Stomach smooth muscle (tissue), 2 donors: ENCODE measurements at regions not wholly inside any gene's neighbourhood (a gene's known extent, or its start where the extent isn't known, plus 50 kb on each side); places are given as distances from the start of the nearest gene placed in this dataset.
"Not testable (repeated sequence)": the region's sequence is repeated elsewhere in the genome, so short reads cannot be mapped to it uniquely, and the experiment has no call there.

Source experiments
- H3K27ac ChIP-seq: one replicate; pipeline ENCODE4 v1.7.0; 2013; ENCODE audit warnings: mild to moderate bottlenecking, low read length, inconsistent platforms
- H3K27me3 ChIP-seq, 2 donors: one replicate each; pipeline ENCODE4 v1.7.0; 2013; ENCODE audit warnings: low read length in 2 of 2; ENCODE audit not compliant: insufficient read depth in 2 of 2, control insufficient read depth in 1 of 2
- H3K36me3 ChIP-seq, 2 donors: one replicate each; pipeline ENCODE4 v1.7.0; 2013; ENCODE audit warnings: low read length in 2 of 2; ENCODE audit not compliant: control insufficient read depth in 2 of 2, insufficient read depth in 2 of 2
- H3K4me1 ChIP-seq: one replicate; pipeline ENCODE4 v1.7.0; 2013; ENCODE audit warnings: low read length; ENCODE audit not compliant: control insufficient read depth, insufficient read depth
- H3K4me3 ChIP-seq, 2 donors: one replicate each; pipeline ENCODE4 v1.7.0; 2013; ENCODE audit warnings: low read length in 2 of 2
- H3K9ac ChIP-seq, 2 donors: one replicate each; pipeline ENCODE4 v1.7.0; 2013; ENCODE audit warnings: low read length in 2 of 2, mild to moderate bottlenecking in 1 of 2
- H3K9me3 ChIP-seq, 2 donors: one replicate each; pipeline ENCODE4 v1.7.0; 2013; ENCODE audit warnings: low read length in 2 of 2; ENCODE audit not compliant: control insufficient read depth in 2 of 2
- donor health status: healthy.
- donor health status: Pancreatic carcinoma.

DNA sequence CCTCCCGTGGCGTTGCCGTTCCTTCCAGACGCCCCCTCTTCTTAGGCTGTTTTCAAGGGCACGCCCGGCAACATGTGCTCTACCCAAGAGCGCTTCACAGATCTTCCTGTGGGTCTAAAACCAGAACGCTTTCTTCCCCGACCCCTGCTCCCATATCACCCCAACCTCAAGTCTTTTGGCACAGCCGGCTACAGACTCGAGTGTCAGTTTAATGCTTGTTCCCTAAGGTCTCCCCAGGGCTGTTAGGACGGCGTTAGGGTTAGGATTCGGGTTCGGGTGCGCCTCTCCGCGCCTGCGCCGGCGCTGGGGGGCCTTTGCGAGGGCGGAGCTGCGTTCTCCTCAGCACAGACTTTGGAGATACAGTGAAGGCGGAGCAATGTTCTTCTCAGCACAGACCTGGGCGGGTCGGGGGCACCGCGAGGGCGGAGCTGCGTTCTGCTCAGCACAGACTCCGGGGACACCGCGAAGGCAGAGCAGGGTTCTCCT, 274.7 kb downstream of the CCDC74A start:
- not testable (repeated sequence) for H3K9ac ChIP-seq, H3K27ac ChIP-seq, H3K36me3 ChIP-seq, H3K4me1 ChIP-seq, H3K27me3 ChIP-seq, H3K9me3 ChIP-seq
- peak overlapping the region; percentile 63 to 67 for H3K4me3 ChIP-seq

DNA sequence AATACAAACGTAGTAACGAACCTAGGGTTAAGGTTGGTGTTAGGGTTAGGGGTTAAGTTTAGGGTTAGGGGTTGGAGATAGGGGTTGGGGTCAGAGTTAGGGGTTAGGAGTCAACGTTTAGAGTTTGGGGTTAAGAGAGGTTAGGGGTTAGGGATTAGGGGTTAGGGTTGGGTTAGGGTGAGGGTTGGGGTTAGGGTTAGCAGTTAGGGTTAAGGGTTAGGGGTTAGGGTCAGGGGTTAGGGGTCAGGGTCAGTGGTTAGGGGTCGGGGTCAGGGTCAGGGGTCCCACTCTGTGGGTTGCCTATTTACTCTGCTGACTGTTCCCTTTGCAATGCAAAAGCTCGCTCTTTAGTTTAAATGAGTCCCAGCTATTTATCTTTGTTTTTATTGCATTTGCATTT, 275.5 kb downstream of the CCDC74A start:
- not testable (repeated sequence) for H3K27me3 ChIP-seq, H3K4me3 ChIP-seq, H3K36me3 ChIP-seq, H3K4me1 ChIP-seq, H3K27ac ChIP-seq, H3K9ac ChIP-seq, H3K9me3 ChIP-seq

DNA sequence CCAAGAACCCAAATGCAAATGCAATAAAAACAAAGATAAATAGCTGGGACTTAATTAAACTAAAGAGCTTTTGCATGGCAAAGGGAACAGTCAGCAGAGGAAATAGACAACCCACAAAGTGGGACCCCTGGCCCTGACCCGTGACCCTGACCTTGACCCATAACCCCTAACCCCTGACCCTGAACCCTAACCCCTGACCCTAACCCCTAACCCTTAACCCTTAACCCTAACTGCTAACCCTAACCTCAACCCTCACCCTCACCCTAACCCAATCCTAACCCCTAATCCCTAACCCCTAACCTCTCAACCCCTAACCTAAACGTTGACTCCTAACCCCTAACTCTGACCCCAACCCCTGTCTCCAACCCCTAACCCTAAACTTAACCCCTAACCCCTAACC, 284.9 kb downstream of the CCDC74A start:
- not testable (repeated sequence) for H3K9me3 ChIP-seq, H3K4me3 ChIP-seq, H3K27ac ChIP-seq, H3K27me3 ChIP-seq, H3K4me1 ChIP-seq, H3K9ac ChIP-seq, H3K36me3 ChIP-seq

DNA sequence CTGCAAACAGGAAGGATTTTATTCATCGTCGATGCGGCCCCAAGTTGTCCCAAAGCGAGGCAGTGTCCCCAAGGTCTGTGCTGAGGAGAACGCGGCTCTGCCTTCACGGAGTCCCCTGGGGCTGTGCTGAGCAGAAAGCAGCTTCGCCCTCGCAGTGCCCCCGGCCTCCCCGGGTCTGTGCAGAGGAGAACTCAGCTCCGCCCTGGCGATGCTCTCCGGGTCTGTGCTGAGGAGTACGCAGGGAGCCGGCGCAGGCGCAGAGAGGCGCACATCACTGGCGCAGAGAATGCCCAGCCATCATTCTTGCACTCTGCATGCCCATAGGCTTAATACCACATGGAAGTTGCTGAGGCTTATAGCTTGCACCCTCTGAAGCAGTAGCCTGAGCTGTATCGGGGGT, 285.7 kb downstream of the CCDC74A start:
- H3K4me3 ChIP-seq, H3K9me3 ChIP-seq, H3K27me3 ChIP-seq, H3K27ac ChIP-seq, H3K9ac ChIP-seq, H3K4me1 ChIP-seq, H3K36me3 ChIP-seq: not testable (repeated sequence)

DNA sequence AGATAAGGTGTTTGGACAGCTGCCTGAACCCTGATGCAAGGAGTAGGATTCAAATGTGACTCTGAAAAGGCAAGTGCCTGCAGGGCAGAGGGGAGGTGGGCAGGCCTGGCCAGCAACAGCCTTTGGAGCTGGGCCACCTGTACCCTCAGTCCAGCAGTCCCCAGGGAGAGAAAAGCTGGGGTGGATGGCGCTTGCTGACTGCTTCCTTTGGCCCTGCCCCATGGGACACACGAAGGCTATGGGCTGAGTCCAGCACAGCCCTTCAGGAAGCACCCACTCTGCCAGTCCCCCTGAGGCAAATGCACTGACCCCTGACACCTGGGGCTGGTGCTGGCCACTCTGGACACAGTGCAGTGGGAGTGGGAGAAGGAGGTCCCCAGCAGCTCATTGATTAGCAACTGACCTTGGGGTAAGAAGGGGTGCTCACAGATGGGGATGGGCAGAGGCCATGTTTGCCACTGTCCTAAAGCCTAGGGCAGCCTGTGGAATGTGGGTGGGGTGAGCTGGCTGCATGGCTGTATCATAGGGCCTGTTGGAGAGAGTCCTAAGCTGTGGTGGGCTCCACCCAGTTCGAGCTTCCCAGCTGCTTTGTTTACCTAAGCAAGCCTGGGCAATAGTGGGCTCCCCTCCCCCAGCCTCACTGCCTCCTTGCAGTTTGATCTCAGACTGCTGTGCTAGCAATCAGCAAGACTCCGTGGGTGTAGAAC, 290.7 kb downstream of the CCDC74A start:
- H3K4me1 ChIP-seq, H3K36me3 ChIP-seq, H3K27me3 ChIP-seq, H3K27ac ChIP-seq, H3K9ac ChIP-seq, H3K4me3 ChIP-seq, H3K9me3 ChIP-seq: not testable (repeated sequence)

DNA sequence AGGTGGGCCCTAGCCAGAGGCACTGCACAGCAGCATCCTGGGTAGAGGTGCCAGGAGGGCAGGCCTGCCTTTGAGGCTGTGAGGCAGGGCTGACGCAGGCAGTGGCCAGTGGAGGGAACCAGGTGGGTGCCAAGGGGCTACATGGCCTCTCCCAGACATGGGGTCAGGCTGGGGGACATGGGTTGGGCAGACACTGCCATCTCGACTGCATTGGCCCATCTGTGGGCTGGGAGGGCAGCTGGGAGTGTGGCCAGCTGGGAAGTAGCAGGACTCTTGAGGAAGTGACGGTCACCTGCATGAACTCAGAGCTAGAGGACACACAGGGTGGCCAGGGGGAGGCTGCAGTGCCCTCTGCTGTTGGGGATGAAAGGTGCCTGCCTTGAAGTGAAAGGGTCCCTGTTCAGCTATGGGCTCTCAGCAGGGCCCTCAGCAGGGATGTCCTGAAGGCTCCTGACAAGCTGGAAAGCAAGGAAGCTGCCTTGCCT, 294.6 kb downstream of the CCDC74A start:
- H3K4me1 ChIP-seq, H3K27ac ChIP-seq, H3K4me3 ChIP-seq, H3K36me3 ChIP-seq, H3K9me3 ChIP-seq, H3K27me3 ChIP-seq, H3K9ac ChIP-seq: not testable (repeated sequence)

DNA sequence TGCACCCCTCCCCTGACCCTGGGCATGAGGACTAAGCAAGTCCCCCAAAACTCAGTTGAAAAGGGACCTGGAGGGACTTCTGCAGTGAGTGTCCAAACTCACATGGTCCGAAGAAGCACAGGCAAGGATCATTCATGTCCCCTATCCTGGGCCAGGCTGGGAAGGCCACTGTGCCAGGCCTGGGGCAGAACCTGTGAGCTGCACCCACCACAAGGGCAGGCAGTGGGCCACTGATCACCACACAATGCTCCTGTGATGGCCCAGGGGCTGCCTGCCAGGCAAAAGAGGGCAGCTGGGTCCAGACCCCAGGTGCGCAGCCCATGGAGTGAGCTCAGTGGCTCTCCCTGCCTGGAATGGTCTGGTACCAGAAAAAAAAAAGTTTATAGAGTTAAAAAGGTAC, 295.4 kb downstream of the CCDC74A start:
- not testable (repeated sequence) for H3K9ac ChIP-seq, H3K4me3 ChIP-seq, H3K9me3 ChIP-seq, H3K27ac ChIP-seq, H3K4me1 ChIP-seq, H3K36me3 ChIP-seq, H3K27me3 ChIP-seq

DNA sequence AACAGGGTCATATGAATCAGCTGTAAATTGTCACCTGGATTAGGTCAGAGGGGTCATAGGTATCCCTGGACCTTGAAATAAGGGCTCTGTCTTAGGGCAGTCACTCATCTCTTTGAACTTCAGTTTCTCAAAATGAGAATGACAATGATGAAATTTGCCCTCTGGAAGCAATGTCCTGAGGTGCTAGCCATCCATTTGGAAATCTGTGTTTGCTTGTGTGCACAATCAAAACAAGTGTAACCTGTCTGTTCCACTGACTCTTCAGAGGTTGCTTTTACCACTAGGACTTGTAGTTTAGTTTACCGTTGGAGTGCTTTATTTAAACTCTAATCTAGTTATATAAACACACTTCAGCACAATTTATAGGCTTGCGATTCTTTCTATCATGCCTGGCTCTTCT, 297.3 kb downstream of the CCDC74A start:
- not testable (repeated sequence) for H3K36me3 ChIP-seq, H3K9ac ChIP-seq, H3K4me3 ChIP-seq, H3K27me3 ChIP-seq, H3K4me1 ChIP-seq, H3K27ac ChIP-seq, H3K9me3 ChIP-seq

DNA sequence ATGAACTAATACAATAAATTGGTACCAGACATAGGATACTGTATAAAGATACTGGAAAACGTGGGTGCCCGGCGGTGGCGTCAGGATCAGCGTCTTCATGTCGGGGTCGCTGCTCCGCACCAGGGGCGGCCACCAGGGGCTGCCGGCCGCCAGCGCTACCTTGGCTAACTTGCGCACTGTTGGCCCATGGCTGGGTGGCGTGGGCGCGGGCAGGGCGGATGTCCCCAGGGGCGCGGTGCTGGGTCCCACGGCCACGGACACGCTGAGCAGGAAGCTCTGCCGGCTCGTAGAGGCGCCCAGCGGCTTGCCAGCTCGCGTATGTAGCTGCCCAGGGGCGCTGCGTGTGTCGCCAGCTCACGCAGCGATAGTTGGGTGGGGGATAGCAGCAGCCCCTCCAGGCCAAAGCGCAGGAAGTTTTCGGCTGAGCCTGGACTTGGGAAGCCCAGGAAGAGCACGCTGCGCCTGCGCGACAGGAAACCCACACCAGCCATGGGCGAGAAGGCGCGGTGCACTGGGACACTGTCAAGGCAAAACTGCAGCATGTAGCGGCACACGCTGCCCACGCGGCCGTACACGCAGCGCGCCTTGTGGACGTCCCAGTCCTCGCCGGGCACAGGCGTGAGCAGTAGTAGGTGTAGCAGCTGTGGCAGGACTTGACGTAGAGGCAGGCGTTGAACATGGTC, 299.9 kb downstream of the CCDC74A start:
- peaks cover 0 to 2% of the 10 kb centered on the region in 2 donors for H3K27me3 ChIP-seq
- H3K9ac ChIP-seq: no peak overlapping the region
- H3K9me3 ChIP-seq: no peaks in the 10 kb centered on the region
- H3K36me3 ChIP-seq: no peaks in the 10 kb centered on the region
- no peak overlapping the region for H3K27ac ChIP-seq
- no peak overlapping the region for H3K4me3 ChIP-seq
- H3K4me1 ChIP-seq: no peaks in the 10 kb centered on the region

DNA sequence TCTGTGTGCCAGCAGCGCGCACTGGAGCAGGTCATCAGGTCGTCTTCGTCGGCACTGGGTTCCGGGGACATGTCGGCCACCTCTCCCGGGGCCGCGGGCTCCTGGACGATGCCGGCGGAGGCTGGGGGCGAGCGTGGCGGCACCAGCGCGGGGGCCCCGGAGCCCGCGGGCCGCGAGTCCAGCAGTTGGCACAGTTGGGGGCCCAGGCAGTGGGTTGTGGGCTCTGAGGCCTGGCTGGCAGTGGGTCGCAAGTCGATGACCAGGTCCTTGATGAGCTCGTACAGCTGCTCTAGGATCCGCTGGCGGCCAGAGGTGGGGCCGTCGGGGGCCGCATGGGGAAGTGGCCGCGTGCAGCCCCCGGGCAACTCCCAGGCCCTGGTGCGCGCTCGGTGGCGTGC, 300.5 kb downstream of the CCDC74A start:
- Histone ChIP-seq H3K9me3 (no peaks in the 10 kb centered on the region), H3K4me1 (no peaks in the 10 kb centered on the region), H3K36me3 (no peaks in the 10 kb centered on the region), H3K4me3 (no peak overlapping the region), H3K9ac (no peak overlapping the region), H3K27ac (no peak overlapping the region), H3K27me3 (peaks cover 0 to 2% of the 10 kb centered on the region in 2 donors)
